ENCODE measurements at regions not wholly inside any gene's neighbourhood (a gene's known extent, or its start where the extent isn't known, plus 50 kb on each side); places are given as distances from the start of the nearest gene placed in this dataset.
"Not testable (repeated sequence)": the region's sequence is repeated elsewhere in the genome, so short reads cannot be mapped to it uniquely, and the experiment has no call there.

DNA sequence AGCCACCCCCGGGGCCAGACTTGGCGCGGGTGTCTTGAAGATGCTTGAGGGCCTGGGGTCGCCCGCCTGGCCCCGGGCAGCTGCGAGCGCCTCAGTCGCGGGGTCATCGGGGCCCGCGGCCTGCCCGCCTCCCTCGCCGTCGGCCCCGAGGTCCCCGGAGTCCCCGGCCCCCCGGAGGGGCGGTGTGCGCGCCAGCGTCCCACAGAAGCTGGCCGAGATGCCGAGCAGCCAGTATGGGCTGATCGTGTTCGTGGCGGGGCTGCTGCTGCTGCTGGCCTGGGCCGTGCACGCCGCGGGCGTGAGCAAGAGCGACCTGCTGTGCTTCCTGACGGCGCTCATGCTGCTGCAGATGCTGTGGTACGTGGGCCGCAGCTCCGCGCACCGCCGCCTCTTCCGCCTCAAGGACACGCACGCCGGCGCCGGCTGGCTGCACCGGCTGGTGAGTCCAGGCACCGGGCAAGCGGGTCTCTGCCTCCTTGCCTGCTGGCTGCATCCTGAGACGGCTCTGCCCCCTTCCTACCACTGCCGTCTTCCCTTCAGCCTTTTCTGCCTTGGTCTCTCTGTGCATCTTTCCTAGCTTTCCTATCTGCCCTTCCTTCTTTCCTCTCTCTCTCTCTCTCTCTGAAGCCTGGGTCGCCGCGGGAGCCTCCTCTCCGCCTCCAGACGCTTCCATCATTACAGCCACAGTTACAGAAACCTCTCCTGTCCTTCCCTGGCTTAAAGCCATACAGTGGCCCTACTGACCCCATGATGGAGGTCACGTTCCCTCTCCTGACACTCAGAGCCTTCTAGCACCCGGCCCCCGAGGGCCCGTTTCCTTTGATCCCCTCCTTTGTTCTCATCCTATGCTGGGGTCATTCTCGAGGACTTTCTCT, 2898.2 kb downstream of the RPIA start:
- not testable (repeated sequence) for H3K36me3 ChIP-seq (ENCODE audit: control insufficient read depth, insufficient read depth, low read length); H3K27ac ChIP-seq (ENCODE audit: low read length); H3K4me3 ChIP-seq (ENCODE audit: low read length); H3K4me1 ChIP-seq (ENCODE audit: control insufficient read depth, insufficient read depth, low read length); DNase-seq; H3K27me3 ChIP-seq (ENCODE audit: control insufficient read depth, insufficient read depth, low read length)
- peaks cover 10% of the 10 kb centered on the region for H3K9me3 ChIP-seq (ENCODE audit: control insufficient read depth, low read depth, low read length)
- WGBS (ENCODE audit: insufficient coverage, low lambda C conversion rate): 38% methylated on average over 6 of the region's 65 CpGs

DNA sequence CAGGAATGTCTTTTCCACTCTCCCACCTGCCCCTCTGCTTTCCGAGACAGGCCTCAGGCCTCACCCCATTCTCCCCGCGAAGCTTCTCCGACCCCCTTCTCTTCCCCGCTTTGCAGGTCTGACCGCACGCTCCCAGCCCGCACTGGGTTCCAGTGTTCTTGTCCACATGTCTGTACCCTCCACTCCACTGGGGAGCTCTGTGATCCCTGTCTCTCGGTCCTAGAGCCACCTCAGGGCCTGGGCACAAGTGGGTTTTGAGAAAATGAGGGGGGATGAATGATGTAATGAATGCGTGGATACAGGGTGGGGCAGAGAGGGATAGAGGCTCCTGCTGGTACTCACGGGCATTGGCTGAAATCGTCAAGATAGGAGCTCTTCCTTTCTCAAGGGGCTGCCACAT, 2898.9 kb downstream of the RPIA start:
- H3K27me3 ChIP-seq (ENCODE audit: control insufficient read depth, insufficient read depth, low read length); H3K27ac ChIP-seq (ENCODE audit: low read length); H3K36me3 ChIP-seq (ENCODE audit: control insufficient read depth, insufficient read depth, low read length); H3K4me3 ChIP-seq (ENCODE audit: low read length); DNase-seq; H3K4me1 ChIP-seq (ENCODE audit: control insufficient read depth, insufficient read depth, low read length): not testable (repeated sequence)
- peaks cover 10% of the 10 kb centered on the region for H3K9me3 ChIP-seq (ENCODE audit: control insufficient read depth, low read depth, low read length)
- WGBS (ENCODE audit: insufficient coverage, low lambda C conversion rate): no CpG with 5 or more reads among the region's 12 CpGs

DNA sequence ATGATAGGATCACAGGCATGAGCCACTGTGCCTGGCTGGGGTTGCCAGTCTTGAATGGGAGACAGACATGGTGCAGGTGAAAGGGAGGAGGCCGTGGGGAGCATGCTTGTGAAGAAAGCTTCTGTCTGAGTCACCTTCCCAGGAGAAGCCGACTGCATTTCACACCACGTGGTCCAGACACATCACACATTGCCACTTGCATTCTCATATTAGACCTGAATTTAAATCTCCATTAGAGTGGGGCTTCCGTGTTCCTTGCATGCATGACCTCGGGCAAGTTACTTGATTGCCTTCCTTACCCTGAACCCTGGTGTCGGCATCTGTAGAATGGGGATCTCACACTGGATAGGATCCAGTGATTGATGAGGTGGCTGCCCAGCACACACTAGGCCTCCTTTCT, 2899.6 kb downstream of the RPIA start:
- H3K36me3 ChIP-seq (ENCODE audit: control insufficient read depth, insufficient read depth, low read length); H3K4me1 ChIP-seq (ENCODE audit: control insufficient read depth, insufficient read depth, low read length); DNase-seq; H3K27ac ChIP-seq (ENCODE audit: low read length); H3K4me3 ChIP-seq (ENCODE audit: low read length); H3K27me3 ChIP-seq (ENCODE audit: control insufficient read depth, insufficient read depth, low read length): not testable (repeated sequence)
- WGBS (ENCODE audit: insufficient coverage, low lambda C conversion rate): no CpG with 5 or more reads among the region's 6 CpGs
- peaks cover 10% of the 10 kb centered on the region for H3K9me3 ChIP-seq (ENCODE audit: control insufficient read depth, low read depth, low read length)

DNA sequence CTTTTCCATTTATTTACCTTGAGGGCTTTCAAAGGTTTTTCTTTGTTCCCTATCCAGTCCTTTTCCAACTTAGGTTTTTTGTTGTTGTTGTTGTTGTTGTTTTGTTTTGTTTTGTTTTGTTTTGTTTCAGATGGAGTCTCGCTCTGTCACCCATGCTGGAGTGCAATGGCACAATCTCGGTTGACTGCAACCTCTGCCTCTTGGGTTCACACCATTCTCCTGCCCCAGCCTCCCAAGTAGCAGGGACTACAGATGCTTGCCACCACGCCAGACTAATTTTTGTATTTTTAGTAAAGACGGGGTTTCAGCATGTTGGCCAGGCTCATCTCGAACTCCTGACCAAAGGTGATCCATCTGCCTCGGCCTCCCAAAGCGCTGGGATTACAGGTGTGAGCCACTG, 2906.0 kb downstream of the RPIA start:
- H3K36me3 ChIP-seq (ENCODE audit: control insufficient read depth, insufficient read depth, low read length); H3K4me1 ChIP-seq (ENCODE audit: control insufficient read depth, insufficient read depth, low read length); H3K4me3 ChIP-seq (ENCODE audit: low read length); DNase-seq; H3K9me3 ChIP-seq (ENCODE audit: control insufficient read depth, low read depth, low read length); H3K27me3 ChIP-seq (ENCODE audit: control insufficient read depth, insufficient read depth, low read length); H3K27ac ChIP-seq (ENCODE audit: low read length): not testable (repeated sequence)
- WGBS (ENCODE audit: insufficient coverage, low lambda C conversion rate): 64% methylated on average over 2 of the region's 7 CpGs

DNA sequence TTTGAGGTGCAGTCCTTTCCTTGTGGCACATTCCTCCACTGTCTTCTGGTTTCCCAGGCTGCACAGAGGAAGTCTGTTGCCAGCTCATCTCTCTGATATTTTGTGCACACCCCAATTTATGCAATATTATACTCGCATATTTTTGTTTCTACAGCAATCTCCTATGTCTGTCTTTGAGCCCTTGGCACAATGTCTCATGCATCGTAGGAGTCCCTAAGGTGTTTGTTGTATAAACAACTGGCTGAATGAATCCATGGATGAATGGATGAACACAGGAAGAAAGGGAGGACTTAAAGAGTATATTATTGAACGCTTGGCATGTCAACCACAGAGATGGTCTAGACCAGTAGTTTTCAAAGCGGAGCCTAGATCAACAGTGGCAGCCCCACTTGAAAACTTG, 2907.0 kb downstream of the RPIA start:
- H3K4me3 ChIP-seq (ENCODE audit: low read length); H3K4me1 ChIP-seq (ENCODE audit: control insufficient read depth, insufficient read depth, low read length); H3K27me3 ChIP-seq (ENCODE audit: control insufficient read depth, insufficient read depth, low read length); H3K27ac ChIP-seq (ENCODE audit: low read length); H3K9me3 ChIP-seq (ENCODE audit: control insufficient read depth, low read depth, low read length); DNase-seq; H3K36me3 ChIP-seq (ENCODE audit: control insufficient read depth, insufficient read depth, low read length): not testable (repeated sequence)
- WGBS (ENCODE audit: insufficient coverage, low lambda C conversion rate): 55% methylated on average over 3 of the region's 4 CpGs

DNA sequence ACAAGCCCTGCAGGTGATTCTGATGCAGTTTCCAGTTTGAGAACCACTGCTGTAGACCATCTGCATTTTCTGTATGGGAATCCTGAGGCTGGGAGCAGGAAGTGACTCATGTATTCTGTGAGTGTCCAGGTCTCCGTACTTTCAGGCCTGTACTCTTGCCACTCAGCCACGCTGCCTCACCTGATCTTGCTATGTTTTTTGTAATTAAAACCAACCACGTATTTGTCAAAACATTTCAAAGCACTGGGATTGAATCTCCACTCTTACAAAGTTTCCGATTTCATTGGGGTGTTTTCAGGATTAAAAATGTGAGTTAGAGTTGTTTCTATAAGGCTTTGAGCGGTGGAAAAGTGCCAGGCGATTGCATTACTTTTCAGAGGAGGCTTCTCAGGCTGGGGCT, 2907.5 kb downstream of the RPIA start:
- not testable (repeated sequence) for DNase-seq; H3K36me3 ChIP-seq (ENCODE audit: control insufficient read depth, insufficient read depth, low read length); H3K27ac ChIP-seq (ENCODE audit: low read length); H3K9me3 ChIP-seq (ENCODE audit: control insufficient read depth, low read depth, low read length); H3K4me1 ChIP-seq (ENCODE audit: control insufficient read depth, insufficient read depth, low read length); H3K27me3 ChIP-seq (ENCODE audit: control insufficient read depth, insufficient read depth, low read length); H3K4me3 ChIP-seq (ENCODE audit: low read length)
- WGBS (ENCODE audit: insufficient coverage, low lambda C conversion rate): 78% methylated on average over 2 of the region's 6 CpGs

DNA sequence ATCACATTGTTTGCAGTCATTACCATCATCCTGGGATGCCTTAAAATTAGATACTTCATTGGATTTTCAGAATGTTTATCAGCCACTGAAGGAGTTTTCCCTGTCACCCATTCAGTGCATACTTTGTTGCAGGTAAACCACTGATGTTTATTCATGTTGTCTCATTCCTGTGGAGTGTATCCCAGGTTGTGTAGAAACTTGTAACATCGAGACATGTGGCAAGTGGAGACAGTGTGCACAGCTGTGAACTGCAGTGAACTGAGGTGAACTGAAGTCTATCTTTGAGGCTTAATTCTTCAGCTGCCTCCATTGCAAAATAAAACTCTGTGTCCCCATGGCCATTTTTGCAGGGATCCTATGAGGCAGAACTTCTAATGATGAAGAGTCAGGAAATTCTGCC, 2911.4 kb downstream of the RPIA start:
- not testable (repeated sequence) for DNase-seq; H3K4me3 ChIP-seq (ENCODE audit: low read length); H3K9me3 ChIP-seq (ENCODE audit: control insufficient read depth, low read depth, low read length); H3K4me1 ChIP-seq (ENCODE audit: control insufficient read depth, insufficient read depth, low read length); H3K27ac ChIP-seq (ENCODE audit: low read length); H3K36me3 ChIP-seq (ENCODE audit: control insufficient read depth, insufficient read depth, low read length); H3K27me3 ChIP-seq (ENCODE audit: control insufficient read depth, insufficient read depth, low read length)
- WGBS (ENCODE audit: insufficient coverage, low lambda C conversion rate): no CpG with 5 or more reads among the region's 1 CpG

DNA sequence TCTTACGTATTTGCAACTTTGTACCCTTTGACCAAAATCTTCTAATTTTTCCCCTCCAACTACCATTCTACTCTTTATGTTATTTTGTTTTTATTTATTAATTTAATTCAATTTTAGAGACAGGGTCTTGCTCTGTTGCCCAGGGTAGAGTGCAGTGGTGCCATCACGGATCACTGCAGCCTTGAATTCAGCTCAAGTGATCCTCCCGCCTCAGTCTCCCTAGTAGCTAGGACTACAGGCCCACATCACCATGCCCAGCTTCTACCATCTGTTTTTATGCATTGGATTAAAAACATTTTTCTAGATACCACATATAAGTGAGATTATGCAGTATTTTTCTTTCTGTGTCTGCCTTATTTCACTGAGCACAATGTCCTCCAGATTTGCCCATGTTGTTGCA, 2912.5 kb downstream of the RPIA start:
- H3K27ac ChIP-seq (ENCODE audit: low read length); H3K4me3 ChIP-seq (ENCODE audit: low read length); H3K9me3 ChIP-seq (ENCODE audit: control insufficient read depth, low read depth, low read length); DNase-seq; H3K4me1 ChIP-seq (ENCODE audit: control insufficient read depth, insufficient read depth, low read length); H3K27me3 ChIP-seq (ENCODE audit: control insufficient read depth, insufficient read depth, low read length); H3K36me3 ChIP-seq (ENCODE audit: control insufficient read depth, insufficient read depth, low read length): not testable (repeated sequence)
- WGBS (ENCODE audit: insufficient coverage, low lambda C conversion rate): 67% methylated on average over 1 of the region's 3 CpGs

DNA sequence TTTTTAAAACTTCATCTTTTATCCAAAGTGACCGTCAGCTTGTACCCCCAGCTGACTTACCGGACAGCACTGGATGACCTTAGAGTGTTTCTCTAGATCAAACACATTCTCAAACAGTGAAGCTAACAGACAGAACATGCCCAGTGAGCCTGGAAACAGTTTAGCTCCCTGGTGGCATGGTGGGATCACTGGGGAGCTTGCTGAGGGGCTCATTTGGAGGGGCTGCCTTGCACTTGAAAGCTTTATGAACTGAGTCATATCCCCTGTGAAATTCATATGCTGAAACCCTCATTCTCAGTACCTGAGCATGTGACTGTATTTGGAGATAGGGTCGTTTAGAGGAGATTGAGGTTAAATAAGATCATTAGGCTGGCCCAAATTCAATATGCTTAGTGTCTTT, 2913.2 kb downstream of the RPIA start:
- H3K9me3 ChIP-seq (ENCODE audit: control insufficient read depth, low read depth, low read length); H3K27me3 ChIP-seq (ENCODE audit: control insufficient read depth, insufficient read depth, low read length); H3K4me1 ChIP-seq (ENCODE audit: control insufficient read depth, insufficient read depth, low read length); DNase-seq; H3K4me3 ChIP-seq (ENCODE audit: low read length); H3K27ac ChIP-seq (ENCODE audit: low read length); H3K36me3 ChIP-seq (ENCODE audit: control insufficient read depth, insufficient read depth, low read length): not testable (repeated sequence)
- WGBS (ENCODE audit: insufficient coverage, low lambda C conversion rate): 90% methylated on average over 2 of the region's 3 CpGs

DNA sequence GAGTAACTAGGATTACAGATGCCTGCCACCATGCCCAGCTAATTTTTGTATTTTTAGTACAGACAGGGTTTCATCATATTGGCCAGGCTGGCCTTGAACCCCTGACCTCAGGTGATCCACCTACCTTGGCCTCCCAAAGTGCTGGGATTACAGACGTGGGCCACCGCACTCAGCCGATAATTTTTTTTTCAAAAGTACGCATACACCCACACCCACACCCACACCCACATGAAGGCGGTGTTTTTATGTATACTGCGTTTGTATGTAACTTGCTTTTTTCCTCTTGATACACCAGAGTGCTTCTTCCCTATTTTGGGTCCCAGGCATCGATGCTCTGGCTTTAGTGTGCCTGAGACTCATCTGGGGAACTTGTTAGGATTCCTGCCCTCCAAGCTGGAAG, 2932.3 kb downstream of the RPIA start:
- H3K4me1 ChIP-seq (ENCODE audit: control insufficient read depth, insufficient read depth, low read length); H3K36me3 ChIP-seq (ENCODE audit: control insufficient read depth, insufficient read depth, low read length); DNase-seq; H3K27me3 ChIP-seq (ENCODE audit: control insufficient read depth, insufficient read depth, low read length); H3K27ac ChIP-seq (ENCODE audit: low read length); H3K4me3 ChIP-seq (ENCODE audit: low read length); H3K9me3 ChIP-seq (ENCODE audit: control insufficient read depth, low read depth, low read length): not testable (repeated sequence)
- no CpG with 5 or more reads among the region's 7 CpGs for WGBS (ENCODE audit: insufficient coverage, low lambda C conversion rate)

DNA sequence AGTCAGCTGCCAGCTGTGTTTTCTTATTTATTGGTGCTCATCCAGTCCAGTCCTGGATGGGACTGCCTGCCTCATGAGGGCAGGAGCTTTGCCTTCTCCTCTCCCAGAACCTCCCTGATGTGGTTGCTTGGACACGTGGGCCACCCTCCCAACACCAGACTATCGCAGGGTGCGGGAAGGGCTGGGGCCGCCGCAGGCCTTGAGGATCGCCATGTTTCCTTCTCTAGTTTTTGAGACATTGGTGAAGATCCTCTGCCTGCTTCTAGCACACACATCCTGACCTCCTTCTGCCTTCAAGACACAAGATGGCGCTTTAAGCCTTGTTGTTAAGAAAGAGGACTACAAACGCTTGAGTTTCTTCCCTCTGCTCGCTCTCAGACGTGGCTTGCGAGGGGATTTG, 2937.0 kb downstream of the RPIA start:
- H3K27ac ChIP-seq (ENCODE audit: low read length); H3K9me3 ChIP-seq (ENCODE audit: control insufficient read depth, low read depth, low read length); H3K27me3 ChIP-seq (ENCODE audit: control insufficient read depth, insufficient read depth, low read length); H3K36me3 ChIP-seq (ENCODE audit: control insufficient read depth, insufficient read depth, low read length); H3K4me3 ChIP-seq (ENCODE audit: low read length); DNase-seq; H3K4me1 ChIP-seq (ENCODE audit: control insufficient read depth, insufficient read depth, low read length): not testable (repeated sequence)
- no CpG with 5 or more reads among the region's 11 CpGs for WGBS (ENCODE audit: insufficient coverage, low lambda C conversion rate)
